Psoas muscle (tissue), 7 donors: ENCODE measurements at regions not wholly inside any gene's neighbourhood (a gene's known extent, or its start where the extent isn't known, plus 50 kb on each side); places are given as distances from the start of the nearest gene placed in this dataset.

Experiments used
- ATAC-seq, 4 donors: fragments of 200-7000 bp; cut with Tn5 transposase; one replicate each; pipeline ENCODE4 v1.9.1; 2020; ENCODE audit warnings: moderate library complexity in 3 of 4, mild to moderate bottlenecking in 2 of 4
- DNase-seq, 2 donors: peaks; one replicate each; pipeline ENCODE4 v3.0.0-alpha.2; 2020
- H3K27ac ChIP-seq: fragments of 200-600 bp; one replicate; pipeline ENCODE4 v1.8.0; 2022
- H3K27me3 ChIP-seq, 3 donors: fragments of 200-600 bp in 1 of 3; one replicate each; pipeline versions ENCODE4 v1.6.1 to v1.8.0; 2013 to 2022; ENCODE audit warnings: low read length in 2 of 3, mild to moderate bottlenecking in 2 of 3, moderate library complexity in 1 of 3; ENCODE audit not compliant: insufficient read depth in 3 of 3
- H3K36me3 ChIP-seq, 2 donors: fragments of 200-600 bp in 1 of 2; one replicate each; pipeline versions ENCODE4 v1.6.1 to v1.8.0; 2013 to 2022; ENCODE audit warnings: low read depth in 1 of 2, mild to moderate bottlenecking in 1 of 2, moderate library complexity in 1 of 2; ENCODE audit not compliant: insufficient read depth in 1 of 2
- H3K4me1 ChIP-seq: fragments of 200-600 bp; one replicate; pipeline ENCODE4 v1.8.0; 2022
- H3K4me3 ChIP-seq: fragments of 200-600 bp; one replicate; pipeline ENCODE4 v1.8.0; 2022; ENCODE audit warnings: mild to moderate bottlenecking
- H3K9me3 ChIP-seq: fragments of 200-600 bp; one replicate; pipeline ENCODE4 v1.8.0; 2022
- CTCF ChIP-seq: fragments of 200-600 bp; IDR thresholded peaks from one replicate; pipeline ENCODE4 v1.8.0; 2022; ENCODE audit warnings: antibody characterized with exemption
- WGBS, 3 donors: extraction: QIAGEN DNeasy Blood & Tissue Kit; methylation state at CpG; one replicate each; pipeline versions ENCODE4 v1.1.6 to v1.1.7; 2013; 5-methylcytosine and 5-hydroxymethylcytosine counted together
- intact Hi-C, 2 donors: fragments of 100-400 bp; cut with DNase I; formaldehyde crosslinking; loops; one replicate each; pipeline versions ENCODE4 v1.11.0 to v1.14.2; 2022
- donor health status: healthy with polysubstance abuse.
- donor health status: DM: no; HTN: no; CAD: no; lungs with moderate emphysema.
- donor health status: Bipolar disorder and iron deficiency.
- donor health status: healthy.
- donor health status: DM: yes; HTN: yes; CAD: no.
- donor health status: DM: no; HTN: no; CAD: no.
- donor health status: DM: yes; HTN: yes; CAD: no.

GRCh38 chr7:46237466-46237865 lies 316.4 kb upstream of the IGFBP3 start:
- H3K36me3 ChIP-seq: no peaks in the 10 kb centered on the region
- ATAC-seq (no peak), DNase-seq (no peak)
- 57 to 69% (median 66%) methylated on average over 1 of the region's 1 CpG for WGBS, 3 donors
- no peak for TF ChIP-seq CTCF
- H3K27ac ChIP-seq: no peak overlapping the region
- H3K4me3 ChIP-seq: no peak overlapping the region
- intact Hi-C loops: no loop called here
- H3K27me3 ChIP-seq: no peaks in the 10 kb centered on the region
- H3K4me1 ChIP-seq: no peaks in the 10 kb centered on the region
- H3K9me3 ChIP-seq: no peaks in the 10 kb centered on the region

GRCh38 chr7:46233585-46234329 lies 312.7 kb upstream of the IGFBP3 start:
- no peak overlapping the region for H3K27ac ChIP-seq
- intact Hi-C loops: no loop called here
- no peaks in the 10 kb centered on the region for H3K27me3 ChIP-seq
- no peak for TF ChIP-seq CTCF
- no peak for ATAC-seq
- no peak overlapping the region for H3K4me3 ChIP-seq
- no peaks in the 10 kb centered on the region for H3K9me3 ChIP-seq
- 56 to 78% (median 59%) methylated on average over 1 of the region's 1 CpG for WGBS, 3 donors
- no peaks in the 10 kb centered on the region for H3K4me1 ChIP-seq
- no peak for DNase-seq
- no peaks in the 10 kb centered on the region for H3K36me3 ChIP-seq

GRCh38 chr7:46230990-46231305 lies 309.9 kb upstream of the IGFBP3 start:
- Histone ChIP-seq H3K27ac (no peak overlapping the region), H3K4me3 (no peak overlapping the region), H3K27me3 (no peaks in the 10 kb centered on the region), H3K36me3 (no peaks in the 10 kb centered on the region), H3K9me3 (no peaks in the 10 kb centered on the region), H3K4me1 (no peaks in the 10 kb centered on the region)
- DNase-seq: no peak
- no peak for ATAC-seq
- TF ChIP-seq CTCF: no peak
- intact Hi-C loops: no loop called here

- intact Hi-C loops: no loop called here
- ATAC-seq (no peak), DNase-seq (no peak)
- H3K4me1 ChIP-seq: no peaks in the 10 kb centered on the region
- H3K27ac ChIP-seq: no peak overlapping the region
- WGBS, 3 donors: 65 to 71% (median 69%) methylated on average over 3 of the region's 3 CpGs
- no peaks in the 10 kb centered on the region for H3K27me3 ChIP-seq
- TF ChIP-seq CTCF: no peak
- no peak overlapping the region for H3K4me3 ChIP-seq
- no peaks in the 10 kb centered on the region for H3K36me3 ChIP-seq
- H3K9me3 ChIP-seq: no peaks in the 10 kb centered on the region
These were observed 309.4 kb upstream of the IGFBP3 start for GRCh38 chr7:46230298-46230989.

GRCh38 chr7:46229409-46229808 lies 308.3 kb upstream of the IGFBP3 start:
- H3K27me3 ChIP-seq: no peaks in the 10 kb centered on the region
- ATAC-seq: no peak
- intact Hi-C loops: no loop called here

More at GRCh38 chr7:46229409-46229808, 308.3 kb upstream of the IGFBP3 start:
- H3K4me3 ChIP-seq: no peak overlapping the region
- H3K4me1 ChIP-seq: no peaks in the 10 kb centered on the region
- no peak overlapping the region for H3K27ac ChIP-seq
- no peak for TF ChIP-seq CTCF
- no peak for DNase-seq
- no peaks in the 10 kb centered on the region for H3K9me3 ChIP-seq
- 70 to 79% (median 74%) methylated on average over 4 of the region's 4 CpGs for WGBS, 3 donors
- H3K36me3 ChIP-seq: no peaks in the 10 kb centered on the region
